Activated T-cell treated with anti-CD3 and anti-CD28 coated beads for 4 hours (primary cell): ENCODE measurements at regions not wholly inside any gene's neighbourhood (a gene's known extent, or its start where the extent isn't known, plus 50 kb on each side); places are given as distances from the start of the nearest gene placed in this dataset.

Experiments used
- DNase-seq: peaks from one replicate; pipeline ENCODE4 v3.0.0-alpha.2; 2020

DNA sequence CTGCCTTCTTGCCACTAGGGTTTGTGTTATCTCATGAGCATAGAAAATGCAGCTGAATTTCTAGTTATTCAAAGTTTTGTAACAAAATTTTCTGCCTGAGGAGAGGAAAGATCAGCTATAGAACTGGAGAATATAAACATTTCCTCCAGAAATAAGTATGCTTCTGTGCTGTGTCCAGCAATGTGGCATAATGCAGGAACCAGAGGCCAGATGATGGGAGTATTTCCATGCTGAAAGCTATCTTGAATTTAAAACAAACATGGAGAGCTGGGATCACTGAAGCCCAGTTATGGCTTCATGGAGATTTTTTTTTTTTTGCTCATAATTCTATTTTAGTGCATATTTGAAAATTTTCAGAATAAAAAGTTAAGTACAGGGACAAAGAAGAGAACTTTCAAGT is 608.2 kb downstream of the SOX6 start:
- DNase-seq: no peak

DNA sequence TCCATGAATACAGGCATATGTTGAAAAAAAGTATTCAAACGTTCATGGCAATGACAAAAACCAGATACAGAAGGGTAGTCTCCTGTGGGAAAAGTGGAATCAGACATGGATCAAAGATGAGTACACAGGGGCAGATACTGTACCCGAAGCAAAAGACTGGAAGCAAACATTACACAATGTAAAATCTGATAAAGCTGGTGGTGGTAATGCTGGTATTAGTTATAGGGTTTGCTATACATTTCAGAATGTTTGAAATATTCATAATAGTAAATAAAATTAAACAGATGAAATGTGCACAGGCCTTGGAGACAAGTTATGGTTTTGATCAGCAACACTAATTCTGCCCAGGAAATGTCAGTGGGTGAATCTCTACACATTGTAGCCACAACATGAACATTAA is 607.6 kb downstream of the SOX6 start:
- no peak for DNase-seq

DNA sequence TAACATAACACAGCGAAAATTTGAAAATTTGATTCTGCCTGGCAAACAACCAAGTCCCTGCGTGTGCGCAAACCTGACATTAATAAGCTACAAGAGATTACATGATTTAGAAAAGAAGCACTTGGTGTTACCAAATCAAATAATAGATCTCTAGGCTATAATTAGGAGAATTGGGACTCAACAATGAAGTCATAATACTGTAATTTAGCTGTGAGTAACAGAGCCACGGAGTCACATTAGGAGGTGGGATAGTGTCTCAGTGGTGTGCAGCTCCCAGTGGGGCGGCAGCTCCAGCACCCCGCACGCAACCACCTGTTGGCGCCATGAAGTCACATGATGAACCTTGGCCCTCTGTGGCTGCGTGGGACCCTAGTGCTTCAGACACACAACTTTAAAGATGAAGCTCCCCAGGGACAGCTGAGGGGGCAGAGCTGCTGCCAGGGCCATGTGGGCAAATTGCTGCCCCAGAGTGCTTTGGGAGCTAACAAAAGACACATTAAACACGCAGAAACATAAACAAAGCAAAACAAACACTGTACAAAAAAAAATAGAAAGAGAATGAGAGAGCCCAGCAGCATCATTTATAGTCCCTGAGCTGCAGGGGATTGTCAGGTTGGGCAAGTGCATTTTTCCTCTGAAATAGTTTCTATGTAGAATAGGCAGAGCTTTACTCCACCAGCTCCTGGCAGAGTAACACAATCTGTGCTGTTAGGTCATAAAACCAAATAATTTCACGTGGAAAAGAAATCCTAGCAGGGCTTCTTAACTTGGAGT is 605.6 kb downstream of the SOX6 start:
- DNase-seq: no peak

- no peak for DNase-seq
Observed at GRCh38 chr11:15754221-15754620, 602.1 kb downstream of the SOX6 start.

GRCh38 chr11:15757048-15757698 is 599.2 kb downstream of the SOX6 start:
- DNase-seq: no peak

DNA sequence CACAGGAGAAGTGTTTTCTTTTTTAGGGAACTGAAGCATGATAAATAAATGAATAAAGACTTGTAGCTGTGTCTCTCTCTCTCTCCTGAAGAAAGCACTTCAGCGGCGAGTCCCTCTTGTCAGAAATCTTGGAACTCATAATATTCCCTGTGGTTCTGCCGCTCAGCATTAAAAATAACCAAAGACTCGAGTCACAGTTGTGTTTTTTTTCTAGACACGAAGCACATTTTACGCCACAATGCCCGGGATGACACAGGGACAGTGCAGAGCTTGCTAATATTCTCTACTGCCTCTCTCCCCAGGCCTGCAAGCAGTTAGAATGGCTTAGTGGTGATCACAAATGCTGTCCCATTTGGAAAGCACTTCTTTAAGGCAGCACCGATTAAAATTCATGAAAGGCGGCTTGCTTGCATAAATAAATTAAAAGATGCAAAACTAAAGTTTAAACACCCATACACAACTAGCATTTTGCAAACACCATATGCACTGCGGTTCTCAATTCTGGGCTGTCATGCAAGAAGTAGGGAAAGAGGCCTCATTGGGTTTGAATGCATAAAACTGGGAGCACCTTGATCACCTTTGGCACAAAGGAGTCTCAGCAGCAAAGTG is 597.4 kb downstream of the SOX6 start:
- no peak for DNase-seq

DNA sequence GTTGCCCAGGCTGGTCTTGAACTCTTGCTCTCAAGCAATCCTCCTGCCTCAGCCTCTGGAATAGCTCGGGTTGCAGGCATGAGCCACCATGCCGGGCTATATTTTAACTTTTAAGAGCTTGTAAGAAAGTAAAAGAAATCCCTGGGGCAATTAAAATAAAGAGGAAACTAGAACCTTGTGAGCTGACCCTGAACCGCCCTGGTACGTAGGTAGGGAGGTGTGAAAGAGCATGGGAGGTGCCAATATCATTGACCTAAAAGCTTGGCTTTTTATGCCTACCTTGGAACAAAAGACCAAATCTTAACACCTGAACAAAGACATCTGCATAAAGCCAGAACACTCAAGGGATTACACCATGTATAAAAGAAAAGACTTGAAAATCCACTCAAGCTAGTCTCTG is 595.1 kb downstream of the SOX6 start:
- DNase-seq: no peak

DNA sequence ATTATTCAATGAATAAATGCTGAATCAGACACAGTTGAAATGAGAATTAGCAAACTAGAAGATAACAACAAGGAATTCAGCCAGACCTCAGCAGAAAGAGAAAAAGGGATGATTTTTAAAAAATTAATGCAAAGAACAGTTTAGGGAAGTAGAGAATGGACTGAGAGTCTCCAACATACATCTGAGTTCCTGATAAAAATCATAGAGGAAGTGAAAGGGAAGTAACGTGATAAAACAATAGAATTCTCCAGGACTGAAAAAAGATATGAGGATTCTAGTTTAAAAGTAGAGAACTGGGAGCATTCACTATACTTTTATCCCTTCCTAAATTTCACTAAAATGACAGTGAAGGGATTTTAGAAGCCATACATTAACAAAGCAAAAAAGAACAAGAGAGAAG is 592.0 kb downstream of the SOX6 start:
- DNase-seq: no peak

DNA sequence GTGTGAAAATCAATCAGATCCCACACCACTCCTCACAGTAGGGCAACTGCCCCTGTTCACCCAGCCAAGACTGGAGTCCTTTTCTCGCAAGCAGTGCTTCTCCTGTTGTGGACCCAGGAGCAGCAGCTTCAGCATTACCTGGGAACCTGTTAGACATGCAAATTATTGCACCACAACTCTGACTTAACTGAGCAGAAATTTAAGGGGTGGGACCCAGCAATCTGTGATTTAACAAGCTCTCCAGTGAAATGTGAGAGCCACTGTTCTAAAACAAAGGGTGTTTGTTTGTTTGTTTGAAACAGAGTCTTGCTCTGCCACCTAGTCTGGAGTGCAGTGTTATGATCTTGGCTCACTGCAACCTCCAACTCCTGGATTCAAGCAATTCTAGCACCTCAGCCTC is 591.4 kb downstream of the SOX6 start:
- no peak for DNase-seq

GRCh38 chr11:15765530-15765929 is 590.8 kb downstream of the SOX6 start:
- no peak for DNase-seq

- no peak for DNase-seq
Observed at GRCh38 chr11:15768321-15768720, 588.0 kb downstream of the SOX6 start.

DNA sequence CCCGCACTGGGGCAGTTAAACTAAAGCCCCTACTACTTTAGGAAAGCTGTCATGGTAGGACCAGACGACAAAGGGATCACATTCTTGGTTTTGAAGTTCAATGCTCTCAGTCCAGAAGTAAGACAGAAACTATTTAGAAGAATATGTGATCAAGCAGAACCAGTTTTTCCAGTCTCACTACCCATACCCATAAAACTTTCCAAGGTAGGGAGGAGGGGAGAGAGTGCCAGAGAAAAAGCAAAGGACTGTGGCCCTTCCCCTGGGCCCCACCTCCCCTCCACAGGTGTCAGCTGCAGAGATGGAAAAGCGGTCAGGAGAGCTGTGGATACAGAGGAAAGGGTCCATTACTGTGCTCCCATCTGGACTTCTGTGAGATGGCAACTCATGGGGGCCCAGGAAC is 587.1 kb downstream of the SOX6 start:
- no peak for DNase-seq

DNA sequence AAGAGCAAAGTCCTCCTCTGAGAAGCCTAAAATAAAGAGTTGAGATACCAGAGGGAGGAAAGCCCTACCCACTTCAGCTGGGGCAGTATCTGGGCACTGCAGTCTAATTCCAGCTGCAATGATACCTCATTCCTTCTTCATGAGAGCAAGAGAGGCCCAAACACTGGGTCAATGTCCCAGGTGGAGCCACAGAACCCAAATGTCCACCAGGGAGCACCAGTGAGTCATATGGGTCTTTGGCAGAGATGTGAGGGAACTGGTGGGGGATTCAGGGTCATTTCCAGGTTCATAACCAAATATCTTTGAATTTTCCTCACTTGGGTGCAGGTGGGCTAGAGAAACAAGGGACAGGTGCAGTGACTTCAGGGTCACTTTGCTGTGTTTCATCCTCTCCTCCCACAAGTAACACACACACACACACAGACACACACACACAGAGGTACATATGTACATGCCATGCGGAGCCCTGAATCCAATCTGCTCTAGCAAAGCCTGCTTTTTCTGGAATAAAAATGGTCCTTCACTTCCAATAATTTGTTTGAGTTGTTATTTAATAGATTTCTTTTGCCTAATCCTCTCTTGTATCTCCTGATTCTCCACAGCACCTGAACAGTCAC is 585.4 kb downstream of the SOX6 start:
- no peak for DNase-seq

DNA sequence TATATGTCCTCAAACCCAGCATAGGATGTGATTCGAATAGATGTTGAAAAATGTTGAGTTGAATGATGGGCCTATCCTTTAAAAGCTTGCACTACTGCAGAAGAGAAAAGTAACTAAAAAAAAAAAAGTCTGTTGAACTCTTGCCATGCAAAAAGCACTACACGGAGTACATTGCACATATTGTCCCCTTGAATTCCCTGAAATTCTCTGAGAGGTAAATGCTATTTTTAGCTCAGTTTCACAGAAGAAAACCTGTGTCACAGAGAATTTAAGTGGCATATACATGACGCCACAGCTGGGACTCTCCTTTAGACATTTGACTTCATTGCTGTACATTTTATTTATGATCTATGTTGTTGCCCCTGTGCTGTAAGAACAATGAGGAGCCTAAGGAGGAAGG is 583.8 kb downstream of the SOX6 start:
- no peak for DNase-seq

DNA sequence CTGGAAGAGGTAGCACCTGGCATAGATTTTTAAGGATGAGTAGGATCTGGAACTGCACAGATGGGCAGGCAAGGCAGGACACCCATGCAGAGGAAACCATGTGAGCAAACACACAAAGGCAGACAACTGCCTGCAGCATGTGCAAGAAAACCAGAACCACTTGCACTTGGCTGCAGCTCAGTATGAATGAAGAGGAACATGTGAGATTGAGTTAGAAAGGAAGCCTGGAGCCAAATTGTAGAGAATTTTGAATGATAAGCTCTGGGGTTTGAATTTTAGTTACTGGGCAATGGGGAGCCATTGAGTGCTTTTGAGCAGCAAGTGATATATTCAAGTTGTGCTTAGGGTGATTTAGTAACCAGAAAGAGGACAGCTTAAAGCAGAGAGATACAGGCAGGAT is 583.4 kb downstream of the SOX6 start:
- DNase-seq: no peak

DNA sequence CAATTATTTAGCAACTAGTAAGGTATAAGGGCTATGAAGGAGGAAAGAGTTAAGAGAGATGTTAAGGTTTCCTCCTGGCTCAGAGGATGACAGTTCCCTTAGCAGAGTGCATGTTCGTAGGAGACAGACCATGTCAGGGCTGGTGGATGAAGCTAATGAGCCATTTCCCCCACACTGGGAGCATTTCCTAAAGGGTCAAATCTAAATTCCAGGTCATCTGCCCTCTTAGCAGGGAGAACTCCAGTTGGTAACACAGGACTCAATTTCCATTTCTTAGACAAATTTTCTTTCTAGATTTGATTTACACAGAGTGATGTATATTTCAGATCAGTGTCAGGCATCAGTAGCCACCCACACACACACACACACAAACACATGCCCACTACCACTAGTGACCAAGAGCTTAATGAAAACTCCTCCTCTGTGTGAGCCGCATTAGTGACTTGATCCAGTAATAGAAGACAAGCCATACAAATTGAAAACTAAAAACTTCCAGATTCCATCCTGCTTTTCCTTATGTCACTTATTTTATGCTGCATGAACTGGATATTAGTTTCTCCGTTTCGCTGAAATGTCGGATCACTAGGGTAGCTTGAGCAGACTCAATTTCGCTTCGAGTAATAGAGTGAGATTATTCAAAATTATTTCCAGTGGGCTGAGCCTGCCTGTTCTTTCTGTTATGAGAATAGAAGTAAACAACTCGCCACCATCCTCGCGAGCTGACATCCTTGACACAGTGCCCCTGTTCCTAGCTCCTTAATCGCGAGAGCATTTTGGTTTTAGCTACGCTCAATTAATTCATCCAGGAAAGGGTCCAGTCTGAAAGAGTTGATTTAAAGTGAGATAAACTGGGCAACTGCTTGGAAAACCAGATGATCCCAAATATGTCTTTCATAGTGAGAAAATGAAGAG is 582.6 kb downstream of the SOX6 start:
- DNase-seq: no peak

DNA sequence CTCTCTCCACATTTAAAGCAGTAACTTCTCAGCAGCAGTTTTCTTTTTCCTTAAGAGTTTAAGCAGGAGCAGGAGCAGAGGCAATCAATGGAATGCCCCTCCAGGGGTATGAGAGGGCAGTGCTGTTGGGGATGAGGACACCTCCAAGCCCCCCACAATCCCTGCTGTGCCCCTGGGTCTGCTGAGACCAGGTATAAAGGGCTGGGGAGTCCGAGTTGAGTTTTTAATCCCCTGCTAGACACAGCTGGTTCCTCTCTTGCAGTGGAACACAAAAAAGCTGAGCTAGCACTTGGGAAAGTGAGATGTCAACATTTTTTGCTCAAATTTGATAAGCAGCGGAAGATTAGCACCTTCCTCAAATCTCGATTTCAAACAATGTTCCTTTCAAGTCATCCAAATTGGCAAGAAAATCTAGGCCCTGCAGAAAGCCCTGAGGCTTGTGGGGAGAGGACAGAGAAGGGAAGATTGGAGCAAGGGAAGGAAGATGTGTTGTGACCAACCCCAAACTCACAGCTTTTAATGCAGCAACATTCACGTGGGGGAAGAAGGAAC is 581.9 kb downstream of the SOX6 start:
- no peak for DNase-seq

DNA sequence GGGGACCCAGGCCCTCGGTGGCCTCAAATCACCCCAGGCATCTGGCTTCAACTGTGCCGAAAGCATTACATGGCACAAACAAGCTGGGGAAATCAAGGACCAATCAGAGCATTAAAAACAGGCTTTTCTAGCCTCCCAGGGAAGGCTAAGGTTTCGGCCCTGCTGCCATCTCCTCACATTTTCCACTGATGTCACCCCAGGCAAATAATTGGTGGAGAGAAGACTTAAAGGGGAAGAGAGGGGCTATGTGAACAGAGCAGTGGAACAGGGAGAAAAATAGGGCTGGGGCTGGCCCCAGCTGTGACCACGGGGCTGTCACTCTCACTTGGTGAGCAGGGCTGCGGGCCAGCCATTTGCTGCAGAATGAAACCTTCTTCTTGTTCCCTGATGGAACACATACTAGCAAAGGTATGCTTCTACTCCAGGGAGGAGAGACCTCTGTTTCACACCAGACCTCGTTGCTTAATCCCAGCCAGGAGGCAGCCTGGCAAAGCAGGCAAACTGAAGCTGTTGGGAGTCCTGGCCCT is 581.3 kb downstream of the SOX6 start:
- DNase-seq: no peak

DNA sequence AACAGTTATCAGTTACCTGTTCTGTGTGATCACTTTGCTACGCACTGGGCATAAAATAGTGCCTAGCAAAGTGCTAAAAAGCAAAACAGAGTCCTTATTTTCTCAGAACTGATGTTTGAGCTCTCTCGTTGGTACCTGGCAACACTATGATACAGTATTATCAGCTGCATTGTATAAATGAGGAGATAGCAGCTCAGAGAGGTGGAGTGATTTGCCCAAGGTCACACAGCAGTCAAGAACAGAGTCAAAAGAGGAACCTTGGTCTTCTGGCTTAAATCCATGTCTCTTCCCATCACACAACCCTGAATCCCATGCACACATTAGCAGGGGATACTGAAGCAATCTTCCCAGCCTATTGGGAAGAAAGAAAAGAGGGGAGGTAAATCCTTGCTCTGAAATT is 580.5 kb downstream of the SOX6 start:
- DNase-seq: no peak

GRCh38 chr11:15776366-15776765 is 580.0 kb downstream of the SOX6 start:
- no peak for DNase-seq

DNA sequence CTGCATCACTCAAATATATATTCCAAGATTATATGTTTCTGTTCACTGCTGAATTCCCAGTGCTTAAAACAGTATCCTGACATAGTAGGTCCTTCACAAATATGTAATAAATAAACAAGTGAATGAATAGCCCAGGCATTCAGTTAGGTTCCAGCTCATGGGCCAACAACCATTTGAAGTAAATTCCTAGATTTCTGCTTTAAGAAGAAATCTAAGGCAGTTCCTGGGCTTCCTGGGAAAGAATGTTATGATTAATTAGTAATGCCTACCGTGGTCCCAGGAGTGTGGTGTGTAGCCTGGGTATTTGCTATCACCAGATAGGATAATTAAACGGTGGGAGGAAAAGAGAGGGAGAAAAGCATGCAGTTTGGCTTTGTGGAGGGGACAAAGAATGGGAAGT is 576.8 kb downstream of the SOX6 start:
- DNase-seq: no peak

GRCh38 chr11:15780382-15780781 is 576.0 kb downstream of the SOX6 start:
- no peak for DNase-seq
